ENCODE measurements at regions not wholly inside any gene's neighbourhood (a gene's known extent, or its start where the extent isn't known, plus 50 kb on each side); places are given as distances from the start of the nearest gene placed in this dataset.

- no peak for TF ChIP-seq CHD4 (IDR thresholded peaks at IDR 0.05; ENCODE audit: borderline replicate concordance)
- TF ChIP-seq PHF8 (IDR thresholded peaks at IDR 0.05; ENCODE audit: borderline replicate concordance, low read depth) = no peak
- TF ChIP-seq RAD21 (conservative IDR thresholded peaks at IDR 0.05 in 1 of 2, IDR thresholded peaks at IDR 0.05 in 1 of 2) = no peak
- TF ChIP-seq FOSB (CRISPR knock-in tag; IDR thresholded peaks at IDR 0.05) = no peak
- TF ChIP-seq CBX8 (IDR thresholded peaks at IDR 0.05) = no peak
- FAIRE-seq = no peak
- ChIA-PET CTCF (no interaction called here), POLR2A (no interaction called here)
- H3K4me3 ChIP-seq = no peak overlapping the region
- H3K27ac ChIP-seq = no peak overlapping the region
- H3K4me1 ChIP-seq = no peaks in the 10 kb centered on the region
- WGBS (ENCODE audit: missing lambda C conversion rate) = 98% methylated on average over 5 of the region's 5 CpGs
- H3K9me3 ChIP-seq = no peaks in the 10 kb centered on the region
- H3K4me2 ChIP-seq = no peak overlapping the region
- DNase-seq (ENCODE audit: low read depth in 1 of 2, low spot score in 1 of 2) = no peak
- ATAC-seq = no peak
Observed at GRCh38 chr15:36468746-36469145, 110.7 kb upstream of the CDIN1 start.

GRCh38 chr15:36469311-36469966 is 110.0 kb upstream of the CDIN1 start:
- ChIA-PET CTCF (no interaction called here), POLR2A (no interaction called here)
- Histone ChIP-seq H3K4me3 (no peak overlapping the region), H3K27ac (no peak overlapping the region), H3K9me3 (no peaks in the 10 kb centered on the region), H3K4me2 (no peak overlapping the region), H3K4me1 (no peaks in the 10 kb centered on the region)
- DNase-seq (ENCODE audit: low read depth in 1 of 2, low spot score in 1 of 2) (no peak), FAIRE-seq (no peak), ATAC-seq (no peak)
- 58% methylated on average over 7 of the region's 7 CpGs for WGBS (ENCODE audit: missing lambda C conversion rate)
- TF ChIP-seq ZNF302 (CRISPR knock-in tag; IDR thresholded peaks at IDR 0.05) (no peak), MYC (IDR thresholded peaks at IDR 0.05; ENCODE audit: borderline replicate concordance, low read length) (no peak), HOXB13 (CRISPR knock-in tag; IDR thresholded peaks at IDR 0.05; ENCODE audit: low read depth) (no peak), SMC3 (IDR thresholded peaks at IDR 0.05) (no peak), E2F6 (IDR thresholded peaks at IDR 0.05; ENCODE audit: borderline replicate concordance, low read depth) (no peak), BCL3 (IDR thresholded peaks at IDR 0.05) (no peak)

GRCh38 chr15:36472672-36473071 is 106.8 kb upstream of the CDIN1 start:
- no peak for DNase-seq (ENCODE audit: low read depth in 1 of 2, low spot score in 1 of 2)
- H3K4me2 ChIP-seq = no peak overlapping the region
- TF ChIP-seq EP300 (IDR thresholded peaks at IDR 0.05) (no peak), NFE2L2 (conservative IDR thresholded peaks at IDR 0.05; ENCODE audit: low read length) (no peak), MYC (IDR thresholded peaks at IDR 0.05; ENCODE audit: borderline replicate concordance, low read length) (no peak)
- no peak for FAIRE-seq
- 90% methylated on average over 3 of the region's 3 CpGs for WGBS (ENCODE audit: missing lambda C conversion rate)
- no peaks in the 10 kb centered on the region for H3K9me3 ChIP-seq
- POLR2A ChIA-PET = no interaction called here
- CTCF ChIA-PET = no interaction called here
- ATAC-seq = no peak
- no peak overlapping the region for H3K27ac ChIP-seq
- no peaks in the 10 kb centered on the region for H3K4me1 ChIP-seq
- no peak overlapping the region for H3K4me3 ChIP-seq

- no peak for FAIRE-seq
- Histone ChIP-seq H3K27ac (no peak overlapping the region), H3K4me3 (no peak overlapping the region), H3K4me2 (no peak overlapping the region), H3K9me3 (no peaks in the 10 kb centered on the region), H3K4me1 (0 out of 3 replicates have a peak, but pooled peaks cover 4% of the 10 kb centered on the region)
- ChIA-PET POLR2A (no interaction called here), CTCF (interaction anchor here (0.6 kb wide), 1 partner anchor 337 kb away, joined by 5 read pairs; no protein-coding TSS in a partner anchor)
- ATAC-seq = no peak
- 92% methylated on average over 2 of the region's 2 CpGs for WGBS (ENCODE audit: missing lambda C conversion rate)
- DNase-seq (ENCODE audit: low read depth in 1 of 2, low spot score in 1 of 2) = no peak
- no peak for TF ChIP-seq ELK1 (IDR thresholded peaks at IDR 0.05; ENCODE audit: low read depth, low read length)
- no peak for TF ChIP-seq REST (IDR thresholded peaks at IDR 0.05)
- TF ChIP-seq HDAC2 (IDR thresholded peaks at IDR 0.05) = no peak
- no peak for TF ChIP-seq RCOR1 (IDR thresholded peaks at IDR 0.05; ENCODE audit: low read depth, low read length)
- TF ChIP-seq JUNB (IDR thresholded peaks at IDR 0.05) = no peak
- no peak for TF ChIP-seq HOXA7 (CRISPR knock-in tag; IDR thresholded peaks at IDR 0.05)
- TF ChIP-seq PHF8 (IDR thresholded peaks at IDR 0.05; ENCODE audit: borderline replicate concordance, low read depth) = no peak
- TF ChIP-seq RARB (CRISPR knock-in tag; IDR thresholded peaks at IDR 0.05) = no peak
- TF ChIP-seq MAX (IDR thresholded peaks at IDR 0.05) = no peak
- no peak for TF ChIP-seq SREBF2 (IDR thresholded peaks at IDR 0.05)
- no peak for TF ChIP-seq MYC (IDR thresholded peaks at IDR 0.05; ENCODE audit: borderline replicate concordance, low read length)
- no peak for TF ChIP-seq NFE2L2 (conservative IDR thresholded peaks at IDR 0.05; ENCODE audit: low read length)
- no peak for TF ChIP-seq EHF (CRISPR knock-in tag; IDR thresholded peaks at IDR 0.05)
Observed at GRCh38 chr15:36478561-36478960, 100.9 kb upstream of the CDIN1 start.
